Heart left ventricle (tissue), 16 donors: ENCODE measurements at regions not wholly inside any gene's neighbourhood (a gene's known extent, or its start where the extent isn't known, plus 50 kb on each side); places are given as distances from the start of the nearest gene placed in this dataset.

ENCODE experiments used
- ATAC-seq, 4 donors: fragments of 200-7000 bp; cut with Tn5 transposase; one replicate each; pipeline ENCODE4 v1.9.1; 2020 to 2022; ENCODE audit warnings: moderate library complexity in 4 of 4, mild to moderate bottlenecking in 3 of 4, moderate number of reproducible peaks in 1 of 4
- DNase-seq, 5 donors: peaks; one replicate each; pipeline ENCODE4 v3.0.0-alpha.2; 2020
- H3K27ac ChIP-seq, 12 donors: fragments of 200-600 bp; sonication (generic) in 4 of 12; one replicate each; pipeline versions ENCODE4 v1.5.0 to v1.8.0; 2016 to 2022; ENCODE audit warnings: mild to moderate bottlenecking in 2 of 12
- H3K27me3 ChIP-seq, 9 donors: fragments of 200-600 bp; sonication (generic) in 2 of 9; one replicate each; pipeline versions ENCODE4 v1.5.1 to v1.8.0; 2016 to 2022; ENCODE audit warnings: mild to moderate bottlenecking in 3 of 9
- H3K36me3 ChIP-seq, 9 donors: fragments of 200-600 bp; sonication (generic) in 2 of 9; one replicate each; pipeline versions ENCODE4 v1.5.0 to v1.8.0; 2018 to 2022; ENCODE audit warnings: mild to moderate bottlenecking in 2 of 9
- H3K4me1 ChIP-seq, 12 donors: fragments of 200-600 bp; sonication (generic) in 4 of 12; one replicate each; pipeline versions ENCODE4 v1.5.0 to v1.8.0; 2016 to 2022; ENCODE audit warnings: mild to moderate bottlenecking in 3 of 12
- H3K4me3 ChIP-seq, 12 donors: fragments of 200-600 bp; sonication (generic) in 4 of 12; one replicate each; pipeline versions ENCODE4 v1.5.0 to v1.8.0; 2017 to 2022; ENCODE audit warnings: mild to moderate bottlenecking in 9 of 12, moderate library complexity in 4 of 12
- H3K9me3 ChIP-seq, 12 donors: fragments of 200-600 bp; sonication (generic) in 4 of 12; one replicate each; pipeline versions ENCODE4 v1.5.0 to v1.8.0; 2016 to 2022; ENCODE audit warnings: mild to moderate bottlenecking in 1 of 12
- POLR2A ChIP-seq, 2 donors: fragments of 450-650 bp; IDR thresholded peaks; one replicate each; pipeline ENCODE4 v1.6.1; 2017; ENCODE audit warnings: antibody characterized with exemption in 2 of 2, mild to moderate bottlenecking in 2 of 2, moderate library complexity in 2 of 2
- WGBS, 4 donors: extraction: QIAGEN DNeasy Blood & Tissue Kit in 2 of 4; methylation state at CpG; one replicate each; pipeline versions ENCODE4 v1.1.5 to v1.1.7; 2013 to 2018; 5-methylcytosine and 5-hydroxymethylcytosine counted together
- intact Hi-C, 10 donors: fragments of 100-400 bp; cut with DNase I; formaldehyde crosslinking; loops; one replicate each; pipeline versions ENCODE4 v1.11.1 to v1.14.2; 2022
- TF ChIP-seq, protein P1 (sequence below), 12 donors: fragments of 200-600 bp; sonication (generic) in 4 of 12; IDR thresholded peaks; one replicate each; pipeline versions ENCODE4 v1.5.0 to v1.8.0; 2018 to 2022; ENCODE audit warnings: antibody characterized with exemption in 12 of 12, mild to moderate bottlenecking in 5 of 12
- donor health status: ischemic (EF 13 %, LVEDD 7.1; RV severe dilation, severe dysfunction).
- donor health status: healthy with polysubstance abuse.
- donor health status: DM: no; HTN: yes; CAD: no.
- donor health status: DM: no; HTN: no; CAD: no.
- donor health status: ischemic (EF 25% LVEDD 6.9; RV normal size, moderate dysfunction).
- donor health status: ischemic (EF 25% LVEDD 5.7; RV mildly dilated, moderate dysfunction).
- donor health status: healthy.
- donor health status: DM: yes; HTN: yes; CAD: no.
- donor health status: ischemic (EF 35%, LVEDD 5.7; RV mildly dilated, moderate dysfunction).
- donor health status: nonischemic (EF 11% LVEDD 7.7; RV severe dilation, severe dysfunction).
- donor health status: DM: yes; HTN: yes; CAD: no.
- donor health status: PGD.
- donor health status: ischemic (EF 29% LVEDD 5.4; RV normal size, mild dysfunction).
- donor health status: nonischemic (EF 23%, LVEDD 6.1; RV moderate dilation, normal function).

DNA sequence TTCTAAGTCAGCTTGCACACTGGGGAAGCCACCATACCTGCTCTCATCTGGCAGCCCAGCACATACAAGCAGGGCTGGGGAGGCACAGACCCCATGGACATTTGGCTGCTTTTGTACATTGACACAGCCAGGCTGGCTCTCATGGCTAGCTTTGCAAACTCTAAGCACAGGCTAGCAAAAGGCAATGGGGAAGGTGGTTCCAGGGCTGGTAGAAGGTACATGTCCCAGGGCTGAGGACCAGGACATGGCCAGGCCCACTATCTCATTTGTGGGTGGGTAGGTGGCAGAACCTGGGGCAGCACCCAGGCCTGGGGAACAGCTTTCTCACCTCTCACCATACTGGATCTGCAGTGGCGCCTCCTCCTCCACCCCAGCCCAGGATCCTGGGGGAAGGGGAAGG is 90.9 kb downstream of the HS1BP3 start:
- 96 to 100% (median 98%) methylated on average over 1 of the region's 1 CpG for WGBS, 4 donors
- ATAC-seq (no peak), DNase-seq (peak in 1 of 5 donors; percentile 14)
- no peak for TF ChIP-seq POLR2A (IDR thresholded peaks at IDR 0.05)
- TF ChIP-seq, protein P1, sequence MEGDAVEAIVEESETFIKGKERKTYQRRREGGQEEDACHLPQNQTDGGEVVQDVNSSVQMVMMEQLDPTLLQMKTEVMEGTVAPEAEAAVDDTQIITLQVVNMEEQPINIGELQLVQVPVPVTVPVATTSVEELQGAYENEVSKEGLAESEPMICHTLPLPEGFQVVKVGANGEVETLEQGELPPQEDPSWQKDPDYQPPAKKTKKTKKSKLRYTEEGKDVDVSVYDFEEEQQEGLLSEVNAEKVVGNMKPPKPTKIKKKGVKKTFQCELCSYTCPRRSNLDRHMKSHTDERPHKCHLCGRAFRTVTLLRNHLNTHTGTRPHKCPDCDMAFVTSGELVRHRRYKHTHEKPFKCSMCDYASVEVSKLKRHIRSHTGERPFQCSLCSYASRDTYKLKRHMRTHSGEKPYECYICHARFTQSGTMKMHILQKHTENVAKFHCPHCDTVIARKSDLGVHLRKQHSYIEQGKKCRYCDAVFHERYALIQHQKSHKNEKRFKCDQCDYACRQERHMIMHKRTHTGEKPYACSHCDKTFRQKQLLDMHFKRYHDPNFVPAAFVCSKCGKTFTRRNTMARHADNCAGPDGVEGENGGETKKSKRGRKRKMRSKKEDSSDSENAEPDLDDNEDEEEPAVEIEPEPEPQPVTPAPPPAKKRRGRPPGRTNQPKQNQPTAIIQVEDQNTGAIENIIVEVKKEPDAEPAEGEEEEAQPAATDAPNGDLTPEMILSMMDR (IDR thresholded peaks at IDR 0.05): no peak
- intact Hi-C loops: no loop called here
- H3K9me3 ChIP-seq: no peaks in the 10 kb centered on the region
- peaks cover 0 to 3% (median 0%) of the 10 kb centered on the region in 12 donors for H3K4me1 ChIP-seq
- no peak overlapping the region for H3K4me3 ChIP-seq
- no peaks in the 10 kb centered on the region for H3K36me3 ChIP-seq
- no peaks in the 10 kb centered on the region for H3K27me3 ChIP-seq
- no peak overlapping the region for H3K27ac ChIP-seq

DNA sequence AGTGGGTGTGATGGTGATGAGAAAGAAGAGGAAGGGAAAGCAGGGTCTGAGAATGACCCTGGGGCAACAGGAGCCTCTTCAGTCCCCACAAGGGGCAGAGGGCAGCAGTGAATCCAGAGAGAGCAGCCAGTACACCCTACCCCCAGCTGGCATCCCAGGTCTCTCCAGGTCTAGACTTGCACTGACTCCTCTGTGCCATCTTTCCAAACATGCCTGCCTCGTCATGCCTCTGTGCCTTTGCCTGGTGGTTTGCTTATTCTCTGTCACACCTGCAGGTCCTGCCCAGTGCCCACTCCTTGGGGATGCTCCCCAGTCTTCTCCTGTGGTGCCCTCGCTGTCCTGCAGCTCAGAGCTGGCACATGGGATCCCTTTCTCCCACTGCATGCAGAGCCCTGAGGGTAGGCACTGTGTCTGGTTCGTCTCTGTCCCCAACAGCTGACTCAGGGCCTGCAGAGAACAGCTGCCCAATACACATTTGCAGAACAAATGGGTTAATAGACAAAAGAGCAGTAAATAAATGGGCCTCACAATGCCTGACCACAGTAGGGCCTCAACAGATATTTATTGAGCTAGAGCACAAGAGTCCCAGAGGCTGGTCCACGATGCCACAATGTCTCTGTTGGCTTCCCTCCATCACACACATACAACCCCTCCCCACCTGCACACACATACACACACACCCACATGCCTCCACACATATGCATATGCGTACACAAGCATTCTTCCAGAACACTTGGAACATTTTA is 89.8 kb downstream of the HS1BP3 start:
- TF ChIP-seq POLR2A (IDR thresholded peaks at IDR 0.05): no peak
- TF ChIP-seq, protein P1 (IDR thresholded peaks at IDR 0.05): no peak
- intact Hi-C loops: no loop called here
- WGBS, 4 donors: 75 to 95% (median 86%) methylated on average over 4 to 5 of the region's 5 CpGs
- ATAC-seq (no peak), DNase-seq (peak in 1 of 5 donors; percentile 14)
- no peaks in the 10 kb centered on the region for H3K27me3 ChIP-seq
- H3K36me3 ChIP-seq: no peaks in the 10 kb centered on the region
- peaks cover 0 to 12% (median 3%) of the 10 kb centered on the region in 12 donors for H3K4me1 ChIP-seq
- H3K4me3 ChIP-seq: no peak overlapping the region
- H3K27ac ChIP-seq: no peak overlapping the region
- no peaks in the 10 kb centered on the region for H3K9me3 ChIP-seq

DNA sequence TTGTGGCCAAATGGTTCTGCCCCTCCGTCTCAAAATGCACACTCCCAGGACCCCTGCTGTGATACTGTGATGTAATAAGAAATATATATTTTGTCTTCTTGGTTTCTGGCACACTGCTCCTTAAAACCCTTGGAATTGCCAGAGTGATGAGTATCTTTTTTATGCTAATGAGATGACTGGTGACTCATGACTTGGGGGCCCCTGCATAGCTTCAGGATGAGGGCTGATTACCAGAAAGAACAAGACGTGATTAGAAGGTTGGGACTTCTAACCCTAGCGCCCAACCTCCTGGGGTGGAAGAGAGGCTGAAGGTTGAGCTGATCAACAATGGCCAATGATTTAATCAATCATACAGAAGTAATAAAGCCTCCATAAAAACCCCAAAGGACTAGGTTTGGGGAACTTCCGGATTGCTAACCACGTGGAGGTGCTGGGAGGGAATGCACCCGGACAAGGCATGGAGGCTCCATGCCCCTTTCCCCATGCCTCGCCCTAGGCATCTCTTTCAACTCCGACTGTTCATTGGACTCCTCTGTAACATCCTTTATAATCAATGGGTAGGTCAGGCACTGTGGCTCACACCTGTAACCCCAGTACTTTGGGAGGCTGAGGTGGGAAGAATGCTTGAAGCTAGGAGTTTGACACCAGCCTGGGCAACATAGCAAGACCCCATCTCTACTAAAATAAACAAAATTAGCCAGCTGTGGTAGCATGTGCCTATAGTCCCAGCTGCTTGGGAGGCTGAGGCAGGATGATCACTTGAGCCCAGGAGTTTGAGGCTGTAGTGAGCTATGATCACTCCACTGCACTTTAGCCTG is 89.1 kb downstream of the HS1BP3 start:
- H3K36me3 ChIP-seq: no peaks in the 10 kb centered on the region
- intact Hi-C loops: no loop called here
- no peak overlapping the region for H3K4me3 ChIP-seq
- TF ChIP-seq POLR2A (IDR thresholded peaks at IDR 0.05): no peak
- TF ChIP-seq, protein P1 (IDR thresholded peaks at IDR 0.05): no peak
- H3K9me3 ChIP-seq: no peaks in the 10 kb centered on the region
- ATAC-seq: no peak
- H3K27ac ChIP-seq: no peak overlapping the region
- WGBS, 4 donors: 88 to 96% (median 94%) methylated on average over 8 of the region's 8 CpGs
- H3K4me1 ChIP-seq: peaks cover 0 to 15% (median 4%) of the 10 kb centered on the region in 12 donors
- DNase-seq: peak in 1 of 5 donors; percentile 7
- H3K27me3 ChIP-seq: no peaks in the 10 kb centered on the region

DNA sequence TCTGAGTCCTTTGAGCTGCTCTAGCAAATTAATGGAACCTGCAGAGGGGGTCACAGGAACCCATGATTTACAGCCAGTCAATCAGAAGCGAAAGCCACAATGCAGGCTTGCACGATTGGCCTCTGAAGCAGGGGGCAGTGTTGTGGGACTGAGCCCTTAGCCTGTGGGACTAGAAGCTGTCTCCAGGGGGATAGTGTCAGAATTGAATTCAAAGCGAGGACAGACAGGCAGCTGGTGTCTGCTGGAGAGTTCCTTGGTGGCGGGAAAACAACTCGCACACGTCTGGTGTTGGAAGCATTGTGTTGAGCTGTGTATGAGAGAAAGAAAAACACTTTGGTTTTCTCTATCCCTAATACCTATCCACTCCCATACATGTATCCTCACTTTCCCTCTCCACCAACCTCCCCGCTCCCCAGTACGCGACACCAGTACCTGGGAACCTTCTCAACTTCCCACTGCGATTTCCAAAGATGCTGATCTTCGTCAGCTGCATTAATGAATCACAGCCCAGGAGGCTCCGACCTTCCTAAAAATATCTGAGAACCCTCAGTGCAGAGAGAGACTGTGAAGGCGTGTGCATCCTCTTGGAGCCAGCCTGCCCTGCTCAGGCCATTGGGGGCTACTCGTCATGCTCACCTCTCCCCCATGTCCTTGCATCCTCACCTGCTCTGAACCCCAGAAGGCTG is 88.2 kb downstream of the HS1BP3 start:
- Histone ChIP-seq H3K4me1 (peaks cover 0 to 21% (median 10%) of the 10 kb centered on the region in 12 donors), H3K27me3 (no peaks in the 10 kb centered on the region), H3K36me3 (no peaks in the 10 kb centered on the region), H3K4me3 (no peak overlapping the region), H3K27ac (no peak overlapping the region), H3K9me3 (no peaks in the 10 kb centered on the region)
- peak in 1 of 4 donors; percentile 24 for ATAC-seq
- 79 to 87% (median 81%) methylated on average over 14 of the region's 14 CpGs for WGBS, 4 donors
- peak in 2 of 5 donors; percentile 13 to 25 for DNase-seq
- intact Hi-C loops: no loop called here
- TF ChIP-seq POLR2A (IDR thresholded peaks at IDR 0.05): no peak
- TF ChIP-seq, protein P1 (IDR thresholded peaks at IDR 0.05): peak in 4 of 12 donors; percentile 10 to 37 (median 18)
